Stimulated activated CD8-positive, alpha-beta memory T cell treated with anti-CD3 and anti-CD28 coated beads, Interleukin-4, amount 100 ng/mL, for 48 hours (primary cell): ENCODE measurements at regions not wholly inside any gene's neighbourhood (a gene's known extent, or its start where the extent isn't known, plus 50 kb on each side); places are given as distances from the start of the nearest gene placed in this dataset.

ENCODE experiments used
- DNase-seq: peaks from one replicate; pipeline ENCODE4 v3.0.0-alpha.2; 2020

- DNase-seq, result peak; percentile 6
Measured at GRCh38 chr11:134658481-134659225, 246.6 kb upstream of the B3GAT1 start.

- DNase-seq, result no peak
Measured at GRCh38 chr11:134657631-134658030, 245.6 kb upstream of the B3GAT1 start.

- DNase-seq, result peak; percentile 0
Measured at GRCh38 chr11:134656861-134657540, 245.0 kb upstream of the B3GAT1 start.

GRCh38 chr11:134656086-134656840 lies 244.2 kb upstream of the B3GAT1 start:
- DNase-seq, result peak; percentile 18

GRCh38 chr11:134655189-134655989 lies 243.3 kb upstream of the B3GAT1 start:
- DNase-seq, result peak; percentile 10

GRCh38 chr11:134654161-134654915 lies 242.3 kb upstream of the B3GAT1 start:
- peak; percentile 62 for DNase-seq

GRCh38 chr11:134652586-134653255 lies 240.7 kb upstream of the B3GAT1 start:
- DNase-seq, result peak; percentile 5

- no peak for DNase-seq
Measured at GRCh38 chr11:134647066-134647743, 235.2 kb upstream of the B3GAT1 start.

- no peak for DNase-seq
Measured at GRCh38 chr11:134646561-134646960, 234.5 kb upstream of the B3GAT1 start.

GRCh38 chr11:134645576-134645975 lies 233.5 kb upstream of the B3GAT1 start:
- no peak for DNase-seq

- no peak for DNase-seq
Measured at GRCh38 chr11:134644476-134645456, 232.7 kb upstream of the B3GAT1 start.

GRCh38 chr11:134643115-134644012 lies 231.3 kb upstream of the B3GAT1 start:
- DNase-seq, result no peak

- DNase-seq, result no peak
Measured at GRCh38 chr11:134642206-134642605, 230.2 kb upstream of the B3GAT1 start.

- no peak for DNase-seq
Measured at GRCh38 chr11:134640971-134641968, 229.2 kb upstream of the B3GAT1 start.

GRCh38 chr11:134640536-134640935 lies 228.5 kb upstream of the B3GAT1 start:
- no peak for DNase-seq

GRCh38 chr11:134639586-134640330 lies 227.7 kb upstream of the B3GAT1 start:
- no peak for DNase-seq
